ENCODE measurements at regions not wholly inside any gene's neighbourhood (a gene's known extent, or its start where the extent isn't known, plus 50 kb on each side); places are given as distances from the start of the nearest gene placed in this dataset.

DNA sequence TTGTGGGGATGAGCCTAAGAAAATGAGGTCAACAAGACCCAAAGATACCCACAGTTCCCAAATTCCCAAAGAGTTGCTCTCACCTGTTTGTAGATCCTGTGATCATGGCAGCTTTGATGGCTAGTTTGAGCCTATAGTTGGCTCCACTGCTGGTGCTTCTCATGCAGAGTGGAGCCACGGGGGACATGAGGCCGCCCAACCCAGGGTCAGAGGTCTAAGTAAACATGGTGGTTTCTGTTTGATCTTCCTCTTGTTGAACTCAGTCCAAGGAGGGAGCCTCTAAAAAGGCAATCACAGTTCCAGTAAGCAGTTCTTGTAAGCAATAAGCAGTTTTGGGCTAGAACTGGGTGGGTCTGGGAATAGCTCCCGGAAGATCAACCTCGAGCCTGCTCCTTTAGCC, 125.6 kb upstream of the DHRS4 start:
- ATAC-seq (replicated peaks in 1 of 2) (no peak), DNase-seq (no peak)
- Mint-ChIP-seq H3K27me3 (ENCODE audit: low read depth) (no peaks in the 10 kb centered on the region), H3K4me3 (no peak overlapping the region), H3K27ac (no peak overlapping the region), H3K4me1 (ENCODE audit: low read depth) (no peaks in the 10 kb centered on the region), H3K36me3 (ENCODE audit: insufficient read depth in 2 of 2) (no peaks in the 10 kb centered on the region), H3K9me3 (no peaks in the 10 kb centered on the region)

GRCh38 chr14:23828616-23829015, 125.0 kb upstream of the DHRS4 start:
- DNase-seq = no peak
- no peak overlapping the region for H3K27ac Mint-ChIP-seq
- H3K9me3 Mint-ChIP-seq = no peaks in the 10 kb centered on the region
- H3K36me3 Mint-ChIP-seq (ENCODE audit: insufficient read depth in 2 of 2) = no peaks in the 10 kb centered on the region
- no peaks in the 10 kb centered on the region for H3K4me1 Mint-ChIP-seq (ENCODE audit: low read depth)
- no peak overlapping the region for H3K4me3 Mint-ChIP-seq
- H3K27me3 Mint-ChIP-seq (ENCODE audit: low read depth) = no peaks in the 10 kb centered on the region
- no peak for ATAC-seq (replicated peaks in 1 of 2)

DNA sequence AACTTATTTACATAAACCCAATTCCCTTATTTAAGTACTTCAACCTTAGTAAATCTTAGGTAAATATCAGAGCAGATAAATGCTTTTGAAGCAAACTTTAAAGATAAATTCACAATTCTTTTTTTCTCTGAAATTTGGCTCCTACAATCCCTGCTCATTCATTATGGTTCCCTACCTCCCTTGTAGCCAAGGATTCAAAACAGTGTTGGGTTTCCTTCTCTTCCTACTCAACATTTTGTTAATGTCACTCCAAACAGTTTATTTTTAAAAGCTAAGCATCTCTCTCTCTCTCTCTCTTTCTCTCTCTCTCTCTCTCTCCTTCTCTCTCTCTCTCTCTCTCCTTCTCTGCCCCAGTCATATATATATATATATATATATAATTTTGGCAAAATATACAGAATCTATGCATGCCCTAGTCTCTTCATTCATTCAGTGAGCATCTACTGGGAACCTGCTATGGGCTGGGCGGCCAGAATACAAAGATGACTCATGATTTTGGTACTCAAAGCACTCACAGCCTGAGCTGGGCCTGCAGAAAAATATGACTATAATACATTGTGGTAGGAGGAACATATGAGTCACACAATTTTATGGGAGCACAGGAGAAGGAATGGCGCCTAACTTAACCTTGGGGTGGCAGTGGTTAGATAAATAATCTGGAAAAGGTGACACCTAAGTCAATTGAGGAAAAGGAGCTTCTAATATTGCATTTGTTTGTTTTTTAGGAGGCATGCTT, 123.7 kb upstream of the DHRS4 start:
- Mint-ChIP-seq H3K36me3 (ENCODE audit: insufficient read depth in 2 of 2) (no peaks in the 10 kb centered on the region), H3K4me1 (ENCODE audit: low read depth) (no peaks in the 10 kb centered on the region), H3K27ac (no peak overlapping the region), H3K27me3 (ENCODE audit: low read depth) (no peaks in the 10 kb centered on the region), H3K9me3 (no peaks in the 10 kb centered on the region), H3K4me3 (no peak overlapping the region)
- ATAC-seq (replicated peaks in 1 of 2) (no peak), DNase-seq (no peak)

DNA sequence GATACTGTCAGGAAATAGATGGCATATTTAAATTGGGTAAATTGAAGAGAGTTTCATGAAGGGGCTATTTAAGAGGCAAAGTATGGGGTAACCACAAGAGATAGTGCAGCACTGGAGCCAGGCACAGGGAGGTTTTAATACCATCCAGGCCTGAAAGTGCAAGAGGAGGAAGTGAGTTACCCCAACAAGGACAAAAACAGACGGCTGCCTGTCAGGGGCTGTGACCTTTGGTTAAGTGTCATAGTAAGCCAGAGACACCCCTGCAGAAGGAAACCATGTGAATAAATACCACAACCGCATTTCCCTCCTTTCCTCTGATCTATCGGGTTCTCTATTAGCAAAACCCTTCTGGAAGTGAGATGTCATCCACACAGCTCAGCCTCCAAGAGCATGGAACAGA, 122.0 kb upstream of the DHRS4 start:
- H3K4me3 Mint-ChIP-seq = no peak overlapping the region
- ATAC-seq (replicated peaks in 1 of 2) = peak in 1 of 2 donors; percentile 23

GRCh38 chr14:23861666-23862065, 91.9 kb upstream of the DHRS4 start:
- Mint-ChIP-seq H3K36me3 (ENCODE audit: insufficient read depth in 2 of 2) (no peaks in the 10 kb centered on the region), H3K27ac (no peak overlapping the region), H3K27me3 (ENCODE audit: low read depth) (no peaks in the 10 kb centered on the region), H3K9me3 (no peaks in the 10 kb centered on the region), H3K4me1 (ENCODE audit: low read depth) (no peaks in the 10 kb centered on the region), H3K4me3 (no peak overlapping the region)
- ATAC-seq (replicated peaks in 1 of 2) (no peak), DNase-seq (no peak)

More for the DNA sequence above, 122.0 kb upstream of the DHRS4 start:
- H3K36me3 Mint-ChIP-seq (ENCODE audit: insufficient read depth in 2 of 2) = no peaks in the 10 kb centered on the region
- DNase-seq = no peak
- H3K9me3 Mint-ChIP-seq = peaks cover 0 to 2% of the 10 kb centered on the region in 2 donors
- no peak overlapping the region for H3K27ac Mint-ChIP-seq
- H3K4me1 Mint-ChIP-seq (ENCODE audit: low read depth) = no peaks in the 10 kb centered on the region
- no peaks in the 10 kb centered on the region for H3K27me3 Mint-ChIP-seq (ENCODE audit: low read depth)

GRCh38 chr14:23862513-23862912, 91.1 kb upstream of the DHRS4 start:
- H3K9me3 Mint-ChIP-seq = no peaks in the 10 kb centered on the region
- peaks cover 6% of the 10 kb centered on the region for H3K27me3 Mint-ChIP-seq (ENCODE audit: low read depth)
- ATAC-seq (replicated peaks in 1 of 2) (no peak), DNase-seq (no peak)
- H3K27ac Mint-ChIP-seq = no peak overlapping the region
- no peaks in the 10 kb centered on the region for H3K36me3 Mint-ChIP-seq (ENCODE audit: insufficient read depth in 2 of 2)
- H3K4me3 Mint-ChIP-seq = no peak overlapping the region
- H3K4me1 Mint-ChIP-seq (ENCODE audit: low read depth) = no peaks in the 10 kb centered on the region

DNA sequence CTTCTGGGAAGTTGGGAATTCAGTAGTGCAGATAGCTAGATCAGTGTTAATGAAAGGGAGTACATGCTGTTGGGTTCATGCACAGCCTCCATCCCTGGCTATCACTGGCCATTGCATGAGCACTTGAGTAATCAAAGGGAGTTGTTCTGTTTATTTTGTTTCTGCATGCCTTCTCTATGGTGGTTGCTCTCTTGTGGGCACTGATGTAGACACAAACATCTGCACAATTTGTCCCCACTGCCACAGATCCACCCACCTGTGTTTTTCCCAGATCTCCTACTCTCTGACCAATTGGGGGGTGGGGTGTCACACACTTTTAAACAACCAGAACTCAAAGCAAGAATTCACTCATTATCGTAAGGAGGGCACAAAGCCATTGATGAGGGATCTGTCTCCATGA, 89.7 kb upstream of the DHRS4 start:
- no peaks in the 10 kb centered on the region for H3K9me3 Mint-ChIP-seq
- no peak overlapping the region for H3K4me3 Mint-ChIP-seq
- no peaks in the 10 kb centered on the region for H3K36me3 Mint-ChIP-seq (ENCODE audit: insufficient read depth in 2 of 2)
- no peaks in the 10 kb centered on the region for H3K4me1 Mint-ChIP-seq (ENCODE audit: low read depth)
- DNase-seq (no peak), ATAC-seq (replicated peaks in 1 of 2) (no peak)
- no peak overlapping the region for H3K27ac Mint-ChIP-seq
- peaks cover 7% of the 10 kb centered on the region for H3K27me3 Mint-ChIP-seq (ENCODE audit: low read depth)

DNA sequence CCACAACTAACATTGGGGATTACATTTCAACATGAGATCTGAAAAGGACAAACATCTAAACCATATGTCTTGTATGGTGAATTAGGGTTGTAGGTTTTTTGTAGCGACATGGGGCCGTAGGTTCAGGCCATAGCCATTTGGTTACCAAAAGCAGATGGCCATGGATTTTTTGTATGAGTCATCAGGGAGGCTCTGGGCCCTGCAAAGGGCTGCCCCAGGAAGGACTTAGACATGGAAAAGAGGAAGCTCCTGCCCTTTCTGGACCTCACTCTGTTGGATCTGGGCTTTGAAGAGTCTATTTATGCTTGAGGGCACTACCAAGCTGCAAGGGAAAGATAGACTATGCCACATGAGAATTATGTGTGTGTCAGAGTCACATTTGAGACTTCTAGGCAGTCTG, 89.3 kb upstream of the DHRS4 start:
- ATAC-seq (replicated peaks in 1 of 2) (no peak), DNase-seq (no peak)
- Mint-ChIP-seq H3K4me1 (ENCODE audit: low read depth) (no peaks in the 10 kb centered on the region), H3K9me3 (no peaks in the 10 kb centered on the region), H3K27ac (no peak overlapping the region), H3K27me3 (ENCODE audit: low read depth) (peaks cover 7% of the 10 kb centered on the region), H3K4me3 (no peak overlapping the region), H3K36me3 (ENCODE audit: insufficient read depth in 2 of 2) (no peaks in the 10 kb centered on the region)

DNA sequence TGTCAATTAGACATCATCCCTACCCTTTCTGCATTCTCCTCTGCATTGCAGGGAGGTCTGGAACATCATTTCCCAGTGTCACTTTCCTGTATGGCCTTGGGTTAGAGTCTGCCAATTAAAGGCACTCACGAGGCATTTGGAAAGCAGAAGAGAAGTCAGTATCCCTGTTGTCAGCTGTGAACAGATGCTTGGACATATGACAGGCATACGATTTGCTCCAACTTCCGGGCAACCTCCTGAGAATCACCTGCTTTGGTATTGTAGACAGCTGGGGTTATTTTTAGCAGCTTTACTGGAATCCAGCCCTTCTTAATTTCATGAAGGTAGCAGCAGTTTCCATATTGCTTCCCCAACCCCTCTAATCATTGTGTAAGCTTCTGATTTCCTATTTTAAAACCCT, 88.7 kb upstream of the DHRS4 start:
- Mint-ChIP-seq H3K36me3 (ENCODE audit: insufficient read depth in 2 of 2) (no peaks in the 10 kb centered on the region), H3K9me3 (no peaks in the 10 kb centered on the region), H3K4me3 (no peak overlapping the region), H3K27ac (no peak overlapping the region), H3K4me1 (ENCODE audit: low read depth) (no peaks in the 10 kb centered on the region), H3K27me3 (ENCODE audit: low read depth) (peaks cover 10% of the 10 kb centered on the region)
- DNase-seq (no peak), ATAC-seq (replicated peaks in 1 of 2) (no peak)

DNA sequence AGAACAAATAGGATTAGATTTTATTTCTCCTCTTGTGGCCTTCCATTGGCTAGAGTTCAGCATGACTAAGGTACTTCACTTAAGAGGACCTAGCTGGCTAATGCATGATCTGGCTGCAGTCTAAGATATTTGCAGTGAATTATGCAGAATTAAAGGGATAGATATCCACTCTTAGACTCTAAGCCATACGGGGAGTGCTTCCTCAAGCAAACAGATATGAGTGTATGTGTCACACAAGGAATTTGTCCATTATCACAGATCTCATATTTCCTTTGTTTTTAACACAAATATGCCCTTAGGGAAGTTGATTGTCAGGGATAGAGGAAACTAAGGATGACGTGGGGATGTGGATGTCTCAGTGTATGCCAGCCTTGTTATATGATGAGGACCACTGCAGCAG, 88.1 kb upstream of the DHRS4 start:
- Mint-ChIP-seq H3K27ac (no peak overlapping the region), H3K4me1 (ENCODE audit: low read depth) (no peaks in the 10 kb centered on the region), H3K9me3 (no peaks in the 10 kb centered on the region), H3K36me3 (ENCODE audit: insufficient read depth in 2 of 2) (no peaks in the 10 kb centered on the region), H3K4me3 (no peak overlapping the region), H3K27me3 (ENCODE audit: low read depth) (peaks cover 13% of the 10 kb centered on the region)
- ATAC-seq (replicated peaks in 1 of 2) = no peak
- no peak for DNase-seq

DNA sequence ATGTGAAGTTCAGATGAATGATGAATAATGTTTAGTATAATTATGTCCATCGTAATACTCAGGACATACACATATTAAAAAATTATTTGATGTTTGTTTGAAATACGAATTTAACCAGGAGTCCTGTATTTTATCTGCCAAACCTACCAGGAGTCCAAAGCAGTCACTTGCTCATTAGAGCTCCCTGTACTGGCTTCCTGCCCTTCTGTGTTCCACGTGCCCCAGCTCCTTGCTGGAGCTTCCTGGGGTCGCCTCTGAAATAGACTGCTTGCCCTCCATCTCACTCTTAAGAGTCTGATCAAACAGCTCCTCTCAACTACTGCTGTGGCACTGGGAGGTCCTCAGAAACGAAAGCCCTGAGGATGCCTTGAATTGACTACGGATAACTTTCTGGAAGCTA, 87.3 kb upstream of the DHRS4 start:
- DNase-seq = no peak
- Mint-ChIP-seq H3K4me3 (no peak overlapping the region), H3K27ac (no peak overlapping the region), H3K9me3 (peaks cover 0 to 3% of the 10 kb centered on the region in 2 donors), H3K27me3 (ENCODE audit: low read depth) (peaks cover 13% of the 10 kb centered on the region), H3K36me3 (ENCODE audit: insufficient read depth in 2 of 2) (no peaks in the 10 kb centered on the region), H3K4me1 (ENCODE audit: low read depth) (no peaks in the 10 kb centered on the region)
- ATAC-seq (replicated peaks in 1 of 2) = no peak

DNA sequence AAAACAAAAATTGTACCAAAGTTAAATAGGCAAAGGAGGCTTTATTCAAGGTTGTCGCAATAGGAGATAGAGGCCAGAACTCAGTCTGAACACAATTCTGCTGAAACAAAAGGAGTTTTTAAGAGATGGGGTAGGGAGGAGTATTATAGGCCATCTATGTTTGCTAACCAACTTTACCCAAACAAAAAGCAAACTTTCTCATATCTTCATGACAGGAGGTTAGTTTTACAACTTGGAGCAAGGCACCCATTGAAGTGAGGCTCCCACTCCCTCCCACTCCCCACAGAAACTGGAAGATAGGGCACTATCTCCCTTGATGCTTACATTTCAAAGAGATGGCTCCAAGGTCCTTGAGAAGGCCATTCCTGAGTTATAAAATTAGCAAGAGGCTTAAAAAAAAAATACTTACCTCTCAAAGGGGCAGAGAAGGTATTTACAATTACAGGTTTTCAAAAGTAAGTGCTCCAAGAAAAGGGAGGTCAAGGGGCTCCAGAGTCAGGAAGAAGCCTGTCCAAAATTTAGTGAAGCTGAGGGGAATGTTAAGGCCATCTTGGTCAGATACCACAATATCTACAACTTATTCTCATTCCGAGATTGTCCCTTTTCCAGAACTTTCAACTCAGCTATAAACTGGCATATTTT, 84.4 kb upstream of the DHRS4 start:
- Mint-ChIP-seq H3K36me3 (ENCODE audit: insufficient read depth in 2 of 2) (no peaks in the 10 kb centered on the region), H3K4me3 (no peak overlapping the region), H3K4me1 (ENCODE audit: low read depth) (no peaks in the 10 kb centered on the region), H3K9me3 (peaks cover 0 to 3% of the 10 kb centered on the region in 2 donors), H3K27me3 (ENCODE audit: low read depth) (peaks cover 24% of the 10 kb centered on the region), H3K27ac (no peak overlapping the region)
- DNase-seq (no peak), ATAC-seq (replicated peaks in 1 of 2) (no peak)

GRCh38 chr14:23876160-23876750, 77.3 kb upstream of the DHRS4 start:
- Mint-ChIP-seq H3K27ac (peak overlapping the region; percentile 87), H3K27me3 (ENCODE audit: low read depth) (peaks cover 15% of the 10 kb centered on the region)
- no peak for ATAC-seq (replicated peaks in 1 of 2)

More at GRCh38 chr14:23876160-23876750, 77.3 kb upstream of the DHRS4 start:
- H3K4me3 Mint-ChIP-seq = no peak overlapping the region
- H3K36me3 Mint-ChIP-seq (ENCODE audit: insufficient read depth in 2 of 2) = no peaks in the 10 kb centered on the region
- DNase-seq = no peak
- peaks cover 0 to 2% of the 10 kb centered on the region in 2 donors for H3K9me3 Mint-ChIP-seq
- peaks cover 25% of the 10 kb centered on the region for H3K4me1 Mint-ChIP-seq (ENCODE audit: low read depth)
